Natural killer cell (primary cell): ENCODE measurements at regions not wholly inside any gene's neighbourhood (a gene's known extent, or its start where the extent isn't known, plus 50 kb on each side); places are given as distances from the start of the nearest gene placed in this dataset.

ENCODE experiments used
- ATAC-seq, 3 donors: fragments of 150-1000 bp in 2 of 3; fragments of 200-7000 bp in 1 of 3; cut with Tn5 transposase; 1 replicate in 1 of 3; 2 replicates in 2 of 3; pipeline ENCODE4 v1.10.0; 2021; ENCODE audit warnings: mild to moderate bottlenecking in 2 of 3, moderate library complexity in 2 of 3
- DNase-seq, 2 donors: peaks; one replicate each; pipeline versions ENCODE4 v3.0.0 to v3.0.0-alpha.2; 2013 to 2021; ENCODE audit warnings: mixed read lengths in 1 of 2
- H3K27ac ChIP-seq: one replicate; pipeline ENCODE4 v1.5.1; 2013; ENCODE audit warnings: mild to moderate bottlenecking, low read length
- H3K27me3 ChIP-seq: one replicate; pipeline ENCODE4 v1.6.1; 2013; ENCODE audit warnings: low read length; ENCODE audit not compliant: control insufficient read depth, insufficient read depth
- H3K36me3 ChIP-seq: one replicate; pipeline ENCODE4 v1.6.1; 2013; ENCODE audit warnings: low read length; ENCODE audit not compliant: control insufficient read depth, insufficient read depth
- H3K4me1 ChIP-seq: one replicate; pipeline ENCODE4 v1.6.1; 2013; ENCODE audit warnings: low read length; ENCODE audit not compliant: control insufficient read depth, insufficient read depth
- H3K4me3 ChIP-seq: one replicate; pipeline ENCODE4 v1.5.1; 2013; ENCODE audit warnings: low read length
- H3K9me3 ChIP-seq: one replicate; pipeline ENCODE4 v1.6.1; 2013; ENCODE audit warnings: low read length; ENCODE audit not compliant: control insufficient read depth, insufficient read depth
- H3K27ac Mint-ChIP-seq, 2 donors: one replicate each; pipeline ENCODE4 v1.8.0; 2022; ENCODE audit warnings: mild to moderate bottlenecking in 2 of 2, mixed read lengths in 2 of 2, moderate library complexity in 1 of 2
- H3K27me3 Mint-ChIP-seq, 2 donors: one replicate each; pipeline ENCODE4 v1.8.0; 2022; ENCODE audit warnings: low read depth in 2 of 2, mixed read lengths in 2 of 2
- H3K36me3 Mint-ChIP-seq: one replicate; pipeline ENCODE4 v1.8.0; 2022; ENCODE audit warnings: mixed read lengths
- H3K4me1 Mint-ChIP-seq, 2 donors: one replicate each; pipeline ENCODE4 v1.8.0; 2022; ENCODE audit warnings: mixed read lengths in 2 of 2
- H3K4me3 Mint-ChIP-seq: one replicate; pipeline ENCODE4 v1.8.0; 2022; ENCODE audit warnings: mild to moderate bottlenecking, moderate library complexity, mixed read lengths
- H3K9me3 Mint-ChIP-seq, 2 donors: one replicate each; pipeline ENCODE4 v1.8.0; 2022; ENCODE audit warnings: mixed read lengths in 2 of 2
- WGBS: methylation state at CpG from one replicate; pipeline ENCODE4 v1.1.7; 2013; ENCODE audit warnings: missing lambda C conversion rate; ENCODE audit not compliant: insufficient coverage; 5-methylcytosine and 5-hydroxymethylcytosine counted together
- intact Hi-C: fragments of 100-400 bp; cut with micrococcal nuclease; formaldehyde crosslinking; loops from one replicate; pipeline ENCODE4 v1.14.2; 2022
- TF ChIP-seq, protein P1 (sequence below): fragments of 200-600 bp; IDR thresholded peaks from one replicate; pipeline ENCODE4 v1.8.0; 2022; ENCODE audit warnings: antibody characterized with exemption

DNA sequence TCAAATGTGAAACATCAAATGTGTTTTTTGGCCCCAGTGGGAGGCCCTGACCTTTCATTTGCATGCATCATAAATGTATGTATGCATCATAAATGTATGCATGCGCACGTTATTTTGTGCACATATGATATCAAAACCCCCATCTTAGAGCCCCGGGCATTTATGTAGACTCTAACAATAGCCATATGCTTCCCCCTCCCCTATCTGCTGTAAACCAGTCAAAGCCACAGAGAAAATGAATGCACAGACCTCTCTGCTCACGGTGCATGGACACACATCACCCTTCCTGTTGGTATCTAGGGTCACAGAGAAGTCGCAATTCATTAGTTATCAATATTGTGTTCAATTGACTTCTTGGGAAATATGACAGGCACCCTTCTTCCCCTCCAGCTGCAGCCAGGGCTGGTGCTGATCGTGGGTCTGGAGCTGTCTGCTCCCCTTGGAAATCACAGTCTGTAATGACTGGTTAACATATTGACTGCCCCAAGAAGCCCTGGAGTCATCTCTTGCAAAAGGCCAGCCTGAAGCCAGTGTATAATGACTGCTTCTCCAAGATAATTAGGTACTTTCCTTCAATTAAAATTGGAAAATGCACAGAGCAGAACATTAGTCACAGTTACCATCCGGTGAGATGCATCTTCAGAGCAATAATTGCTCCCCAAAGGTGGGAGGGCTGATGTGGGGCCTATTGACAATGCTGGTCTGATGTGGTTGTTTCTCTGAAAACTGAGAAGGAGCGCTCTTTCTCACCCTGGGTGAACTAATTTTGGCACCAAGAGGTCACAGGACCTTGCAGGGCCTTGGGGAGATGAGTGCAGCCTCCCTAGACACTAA, 532.2 kb downstream of the CDH26 start:
- no peak overlapping the region for H3K27ac ChIP-seq
- TF ChIP-seq, protein P1, sequence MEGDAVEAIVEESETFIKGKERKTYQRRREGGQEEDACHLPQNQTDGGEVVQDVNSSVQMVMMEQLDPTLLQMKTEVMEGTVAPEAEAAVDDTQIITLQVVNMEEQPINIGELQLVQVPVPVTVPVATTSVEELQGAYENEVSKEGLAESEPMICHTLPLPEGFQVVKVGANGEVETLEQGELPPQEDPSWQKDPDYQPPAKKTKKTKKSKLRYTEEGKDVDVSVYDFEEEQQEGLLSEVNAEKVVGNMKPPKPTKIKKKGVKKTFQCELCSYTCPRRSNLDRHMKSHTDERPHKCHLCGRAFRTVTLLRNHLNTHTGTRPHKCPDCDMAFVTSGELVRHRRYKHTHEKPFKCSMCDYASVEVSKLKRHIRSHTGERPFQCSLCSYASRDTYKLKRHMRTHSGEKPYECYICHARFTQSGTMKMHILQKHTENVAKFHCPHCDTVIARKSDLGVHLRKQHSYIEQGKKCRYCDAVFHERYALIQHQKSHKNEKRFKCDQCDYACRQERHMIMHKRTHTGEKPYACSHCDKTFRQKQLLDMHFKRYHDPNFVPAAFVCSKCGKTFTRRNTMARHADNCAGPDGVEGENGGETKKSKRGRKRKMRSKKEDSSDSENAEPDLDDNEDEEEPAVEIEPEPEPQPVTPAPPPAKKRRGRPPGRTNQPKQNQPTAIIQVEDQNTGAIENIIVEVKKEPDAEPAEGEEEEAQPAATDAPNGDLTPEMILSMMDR = no peak
- 75% methylated on average over 8 of the region's 8 CpGs for WGBS
- H3K9me3 ChIP-seq = no peaks in the 10 kb centered on the region
- Mint-ChIP-seq H3K4me3 (no peak overlapping the region), H3K9me3 (no peaks in the 10 kb centered on the region), H3K36me3 (no peaks in the 10 kb centered on the region), H3K27ac (no peak overlapping the region), H3K4me1 (peaks cover 0 to 2% of the 10 kb centered on the region in 2 donors), H3K27me3 (peaks cover 0 to 11% of the 10 kb centered on the region in 2 donors)
- intact Hi-C loops = no loop called here
- no peaks in the 10 kb centered on the region for H3K36me3 ChIP-seq
- no peak for DNase-seq
- no peak for ATAC-seq
- H3K4me3 ChIP-seq = no peak overlapping the region
- H3K27me3 ChIP-seq = no peaks in the 10 kb centered on the region
- H3K4me1 ChIP-seq = no peaks in the 10 kb centered on the region

DNA sequence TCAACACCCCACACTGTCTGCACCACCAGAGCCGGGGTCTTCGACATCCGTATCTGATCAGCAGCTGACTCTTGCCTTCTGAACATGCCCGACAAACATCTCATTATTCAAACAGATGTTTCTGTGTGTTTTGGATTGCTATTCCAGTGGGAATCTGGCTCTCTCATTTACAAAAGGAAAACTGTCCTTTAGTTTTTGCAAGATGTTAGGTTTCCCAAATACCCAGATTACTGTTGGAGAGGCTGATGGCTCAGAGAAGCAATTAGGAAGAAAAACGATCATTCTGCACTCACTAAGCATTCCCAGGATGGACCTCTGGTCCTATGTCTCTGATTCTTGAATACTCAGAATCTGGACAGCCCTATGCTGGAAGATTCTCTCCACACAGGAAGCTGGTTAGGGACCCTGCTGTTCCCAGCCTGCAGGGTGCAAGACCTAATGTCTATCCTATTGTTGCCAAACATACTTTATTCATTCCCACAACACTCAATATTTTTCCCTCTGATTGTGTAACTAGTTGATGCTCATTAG, 532.9 kb downstream of the CDH26 start:
- no peak for ATAC-seq
- no peak overlapping the region for H3K27ac ChIP-seq
- 78% methylated on average over 4 of the region's 5 CpGs for WGBS
- Mint-ChIP-seq H3K27ac (no peak overlapping the region), H3K4me3 (no peak overlapping the region), H3K4me1 (no peaks in the 10 kb centered on the region), H3K27me3 (peaks cover 0 to 7% of the 10 kb centered on the region in 2 donors), H3K9me3 (no peaks in the 10 kb centered on the region), H3K36me3 (no peaks in the 10 kb centered on the region)
- H3K9me3 ChIP-seq = no peaks in the 10 kb centered on the region
- H3K36me3 ChIP-seq = no peaks in the 10 kb centered on the region
- H3K4me1 ChIP-seq = no peaks in the 10 kb centered on the region
- TF ChIP-seq, protein P1 = no peak
- intact Hi-C loops = no loop called here
- no peaks in the 10 kb centered on the region for H3K27me3 ChIP-seq
- H3K4me3 ChIP-seq = no peak overlapping the region
- no peak for DNase-seq

DNA sequence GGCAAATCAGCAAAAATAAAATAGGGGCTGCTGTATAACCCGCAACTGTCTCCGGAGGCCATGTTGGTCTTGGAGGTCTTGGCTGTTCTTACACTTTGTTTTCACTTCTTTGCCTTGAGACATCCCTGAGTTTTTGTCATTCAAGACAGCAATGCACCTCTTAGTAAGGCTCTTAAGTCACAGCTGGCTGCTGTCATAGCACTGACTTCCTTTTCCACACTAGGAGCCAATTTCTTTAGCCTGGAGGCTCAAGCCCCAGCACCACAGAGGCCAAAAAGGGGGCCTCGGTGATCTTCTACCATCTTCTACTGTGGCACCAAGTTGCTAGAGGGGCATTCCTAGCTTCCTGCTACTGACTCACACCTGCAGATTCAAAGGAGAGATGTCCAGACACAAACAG, 536.3 kb downstream of the CDH26 start:
- no peaks in the 10 kb centered on the region for H3K36me3 ChIP-seq
- H3K27me3 ChIP-seq = no peaks in the 10 kb centered on the region
- Mint-ChIP-seq H3K27ac (no peak overlapping the region), H3K36me3 (no peaks in the 10 kb centered on the region), H3K9me3 (no peaks in the 10 kb centered on the region), H3K27me3 (peaks cover 0 to 7% of the 10 kb centered on the region in 2 donors), H3K4me3 (no peak overlapping the region), H3K4me1 (no peaks in the 10 kb centered on the region)
- no peak overlapping the region for H3K27ac ChIP-seq
- TF ChIP-seq, protein P1 = no peak
- WGBS = 91% methylated on average over 3 of the region's 3 CpGs
- H3K9me3 ChIP-seq = no peaks in the 10 kb centered on the region
- DNase-seq = no peak
- no peak overlapping the region for H3K4me3 ChIP-seq
- intact Hi-C loops = no loop called here
- ATAC-seq = no peak
- H3K4me1 ChIP-seq = no peaks in the 10 kb centered on the region
